ENCODE measurements at regions not wholly inside any gene's neighbourhood (a gene's known extent, or its start where the extent isn't known, plus 50 kb on each side); places are given as distances from the start of the nearest gene placed in this dataset.
"Not testable (repeated sequence)": the region's sequence is repeated elsewhere in the genome, so short reads cannot be mapped to it uniquely, and the experiment has no call there.

GRCh38 chr17:33551911-33552310, 258.8 kb upstream of the ASIC2 start:
- no peaks in the 10 kb centered on the region for H3K4me1 Mint-ChIP-seq (ENCODE audit: low read depth)
- H3K27ac Mint-ChIP-seq, result no peak overlapping the region
- H3K36me3 Mint-ChIP-seq (ENCODE audit: low read depth), result no peaks in the 10 kb centered on the region
- peaks cover 4% of the 10 kb centered on the region for H3K27me3 Mint-ChIP-seq
- no peak overlapping the region for H3K4me3 Mint-ChIP-seq
- H3K9me3 Mint-ChIP-seq, result no peaks in the 10 kb centered on the region
- intact Hi-C loops (cut with micrococcal nuclease), result no loop called here

DNA sequence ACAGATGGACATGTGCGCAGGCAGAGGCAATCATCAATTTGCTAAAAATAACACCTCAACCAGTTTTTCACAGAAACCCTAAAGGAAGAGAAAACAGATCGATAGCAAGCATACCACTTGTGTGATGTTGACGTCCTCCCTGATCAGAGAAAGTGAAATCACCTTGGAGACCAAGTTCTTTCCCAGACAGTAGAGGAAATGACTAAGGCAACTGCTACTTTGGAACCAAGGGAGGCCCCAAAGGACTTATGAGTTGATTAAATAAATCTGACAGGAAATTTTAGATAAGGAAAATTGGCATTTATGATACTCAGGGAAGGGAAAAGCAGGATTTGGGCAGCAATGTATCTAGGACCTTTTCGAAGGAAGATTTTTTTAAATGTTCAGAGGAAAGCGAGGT, 267.1 kb upstream of the ASIC2 start:
- Mint-ChIP-seq H3K27me3 (no peaks in the 10 kb centered on the region), H3K36me3 (ENCODE audit: low read depth) (no peaks in the 10 kb centered on the region), H3K9me3 (peaks cover 9% of the 10 kb centered on the region), H3K27ac (no peak overlapping the region), H3K4me1 (ENCODE audit: low read depth) (no peaks in the 10 kb centered on the region), H3K4me3 (no peak overlapping the region)
- intact Hi-C loops (cut with micrococcal nuclease), result no loop called here

DNA sequence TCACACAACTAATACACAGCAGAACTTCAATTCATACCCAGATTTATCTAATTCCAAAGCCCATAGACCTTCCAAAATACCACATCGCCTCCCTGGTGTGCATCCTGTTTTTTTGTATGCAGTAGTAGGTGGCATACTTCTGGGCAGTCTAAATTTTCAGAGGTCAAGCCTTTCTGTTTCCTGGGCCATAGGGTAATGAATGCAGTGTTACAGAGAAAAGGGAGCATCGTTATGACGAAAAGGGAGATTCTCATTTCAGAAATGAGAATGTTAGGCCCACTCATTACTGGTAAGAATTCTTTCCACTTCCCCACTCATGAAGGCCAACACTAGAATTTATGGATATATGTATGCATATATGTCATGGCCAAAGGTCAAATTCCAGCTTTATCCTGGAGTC, 267.8 kb upstream of the ASIC2 start:
- H3K9me3 Mint-ChIP-seq, result peaks cover 9% of the 10 kb centered on the region
- H3K4me1 Mint-ChIP-seq (ENCODE audit: low read depth), result no peaks in the 10 kb centered on the region
- no peak overlapping the region for H3K27ac Mint-ChIP-seq
- no peak overlapping the region for H3K4me3 Mint-ChIP-seq
- H3K27me3 Mint-ChIP-seq, result no peaks in the 10 kb centered on the region
- intact Hi-C loops (cut with micrococcal nuclease), result no loop called here
- no peaks in the 10 kb centered on the region for H3K36me3 Mint-ChIP-seq (ENCODE audit: low read depth)

DNA sequence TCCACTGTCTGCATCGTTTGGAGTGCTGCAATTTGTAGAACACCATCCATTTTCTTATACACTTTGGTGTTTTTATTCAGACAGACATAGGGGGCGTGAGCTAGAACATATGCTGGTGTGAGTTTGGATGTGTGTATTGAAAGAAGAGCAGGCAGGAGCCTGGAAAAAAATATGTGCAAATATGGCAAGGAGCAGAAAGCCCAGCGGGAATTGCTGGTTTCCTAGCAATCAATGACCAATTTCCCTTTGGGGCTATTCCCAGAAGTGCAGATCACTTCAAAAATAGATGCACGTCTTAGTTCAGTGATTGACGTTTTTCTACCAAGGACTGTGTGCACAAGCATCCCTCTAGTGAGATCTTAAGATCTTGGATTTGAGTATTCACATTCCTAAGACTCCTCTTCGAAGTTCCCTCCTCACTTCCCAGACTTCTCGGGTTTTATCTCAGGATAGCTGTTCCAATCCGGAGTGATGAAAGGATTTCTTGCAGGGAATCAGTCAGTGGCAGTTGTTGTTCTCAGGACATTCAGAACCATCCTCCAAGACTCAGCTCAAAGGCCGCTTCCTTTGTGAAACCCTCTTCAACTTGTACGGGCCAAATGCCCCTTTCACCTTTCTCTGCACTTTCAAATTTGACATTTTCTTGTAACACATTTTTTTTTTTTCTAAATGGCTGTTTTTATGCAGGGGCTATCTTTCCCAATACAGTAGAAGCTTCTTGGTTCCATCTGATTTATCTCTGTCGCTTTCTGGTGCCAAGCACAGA, 268.7 kb upstream of the ASIC2 start:
- no peaks in the 10 kb centered on the region for H3K27me3 Mint-ChIP-seq

GRCh38 chr17:33562792-33563191, 269.7 kb upstream of the ASIC2 start:
- H3K27ac Mint-ChIP-seq, result no peak overlapping the region
- no peaks in the 10 kb centered on the region for H3K27me3 Mint-ChIP-seq
- H3K36me3 Mint-ChIP-seq (ENCODE audit: low read depth), result no peaks in the 10 kb centered on the region
- intact Hi-C loops (cut with micrococcal nuclease), result no loop called here
- peaks cover 9% of the 10 kb centered on the region for H3K9me3 Mint-ChIP-seq
- H3K4me3 Mint-ChIP-seq, result no peak overlapping the region
- H3K4me1 Mint-ChIP-seq (ENCODE audit: low read depth), result no peaks in the 10 kb centered on the region

More for the DNA sequence above, 268.7 kb upstream of the ASIC2 start:
- H3K4me3 Mint-ChIP-seq, result no peak overlapping the region
- H3K9me3 Mint-ChIP-seq, result peaks cover 9% of the 10 kb centered on the region
- H3K36me3 Mint-ChIP-seq (ENCODE audit: low read depth), result no peaks in the 10 kb centered on the region
- no peak overlapping the region for H3K27ac Mint-ChIP-seq
- H3K4me1 Mint-ChIP-seq (ENCODE audit: low read depth), result no peaks in the 10 kb centered on the region
- intact Hi-C loops (cut with micrococcal nuclease), result no loop called here

DNA sequence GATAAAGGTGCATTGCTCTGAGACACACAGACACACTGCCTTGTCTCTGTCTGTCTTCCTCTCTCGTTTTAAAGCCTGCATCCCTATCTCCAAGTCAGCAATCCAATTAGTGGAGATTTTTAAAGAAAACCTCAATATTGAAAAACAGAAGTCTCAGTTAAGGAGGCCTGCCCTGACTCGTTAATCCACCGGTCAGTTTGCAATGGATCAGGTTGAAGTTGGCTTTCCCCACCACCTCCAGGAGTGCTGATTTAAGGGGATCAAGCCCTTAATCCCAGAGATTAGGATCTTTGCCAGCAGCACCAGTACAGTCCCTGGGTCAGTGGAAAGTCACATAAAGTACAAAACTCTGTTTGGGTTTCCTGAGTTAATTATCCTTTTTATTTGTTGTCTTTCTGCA, 271.1 kb upstream of the ASIC2 start:
- intact Hi-C loops (cut with micrococcal nuclease), result no loop called here
- Mint-ChIP-seq H3K4me3 (no peak overlapping the region), H3K9me3 (peaks cover 4% of the 10 kb centered on the region), H3K27me3 (no peaks in the 10 kb centered on the region), H3K36me3 (ENCODE audit: low read depth) (no peaks in the 10 kb centered on the region), H3K27ac (no peak overlapping the region), H3K4me1 (ENCODE audit: low read depth) (no peaks in the 10 kb centered on the region)

GRCh38 chr17:33567223-33567622, 274.1 kb upstream of the ASIC2 start:
- Mint-ChIP-seq H3K36me3 (ENCODE audit: low read depth) (no peaks in the 10 kb centered on the region), H3K27me3 (no peaks in the 10 kb centered on the region), H3K4me3 (no peak overlapping the region), H3K9me3 (no peaks in the 10 kb centered on the region), H3K27ac (no peak overlapping the region), H3K4me1 (ENCODE audit: low read depth) (no peaks in the 10 kb centered on the region)
- intact Hi-C loops (cut with micrococcal nuclease), result no loop called here

DNA sequence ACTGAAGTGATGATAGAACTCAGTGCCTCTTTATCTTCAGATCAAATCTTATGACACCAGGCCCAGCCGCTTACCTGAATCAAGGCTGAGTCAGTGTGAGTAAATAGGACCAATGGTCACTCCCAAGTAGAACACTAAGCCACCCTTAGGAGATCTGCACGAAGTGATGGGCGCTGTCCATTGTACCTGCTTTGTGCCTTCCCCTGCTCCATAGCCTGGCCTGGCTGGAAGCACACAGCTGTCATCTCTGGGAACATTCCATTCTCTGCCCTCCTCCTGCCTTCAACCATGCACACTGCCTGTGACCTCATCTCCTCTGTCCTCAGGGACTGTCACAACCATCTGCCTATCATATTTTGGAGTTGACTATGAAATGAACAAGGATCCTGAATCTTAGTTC, 279.5 kb upstream of the ASIC2 start:
- no peak overlapping the region for H3K27ac Mint-ChIP-seq
- no peak overlapping the region for H3K4me3 Mint-ChIP-seq
- no peaks in the 10 kb centered on the region for H3K4me1 Mint-ChIP-seq (ENCODE audit: low read depth)
- intact Hi-C loops (cut with micrococcal nuclease), result no loop called here
- H3K27me3 Mint-ChIP-seq, result no peaks in the 10 kb centered on the region
- H3K9me3 Mint-ChIP-seq, result no peaks in the 10 kb centered on the region
- no peaks in the 10 kb centered on the region for H3K36me3 Mint-ChIP-seq (ENCODE audit: low read depth)

DNA sequence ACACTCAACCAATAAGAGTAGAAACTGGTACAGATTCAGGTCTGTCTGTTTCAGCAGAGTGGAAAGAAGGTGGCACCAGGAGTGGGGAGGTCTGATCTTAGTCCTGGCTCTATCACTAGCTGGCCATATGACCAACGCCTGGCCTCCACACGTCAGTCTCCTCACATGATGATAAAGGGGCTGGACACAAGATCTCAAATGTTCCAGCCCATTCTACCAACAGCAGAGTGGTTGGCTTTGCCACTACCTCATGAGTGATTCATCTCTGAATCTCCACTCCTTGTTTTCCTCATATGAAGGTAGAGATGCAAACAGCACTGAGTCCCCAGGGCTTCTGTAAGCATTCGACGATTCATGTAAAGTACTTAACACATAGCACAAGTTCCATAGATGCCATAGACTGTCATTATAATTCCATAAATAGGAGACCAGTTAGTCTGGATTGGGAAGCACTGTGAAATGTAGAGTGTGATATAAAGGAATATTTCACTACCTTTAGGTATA, 281.9 kb upstream of the ASIC2 start:
- H3K36me3 Mint-ChIP-seq (ENCODE audit: low read depth), result no peaks in the 10 kb centered on the region
- no peak overlapping the region for H3K4me3 Mint-ChIP-seq
- H3K27ac Mint-ChIP-seq, result no peak overlapping the region
- H3K4me1 Mint-ChIP-seq (ENCODE audit: low read depth), result no peaks in the 10 kb centered on the region
- intact Hi-C loops (cut with micrococcal nuclease), result no loop called here
- H3K9me3 Mint-ChIP-seq, result peaks cover 3% of the 10 kb centered on the region
- no peaks in the 10 kb centered on the region for H3K27me3 Mint-ChIP-seq

DNA sequence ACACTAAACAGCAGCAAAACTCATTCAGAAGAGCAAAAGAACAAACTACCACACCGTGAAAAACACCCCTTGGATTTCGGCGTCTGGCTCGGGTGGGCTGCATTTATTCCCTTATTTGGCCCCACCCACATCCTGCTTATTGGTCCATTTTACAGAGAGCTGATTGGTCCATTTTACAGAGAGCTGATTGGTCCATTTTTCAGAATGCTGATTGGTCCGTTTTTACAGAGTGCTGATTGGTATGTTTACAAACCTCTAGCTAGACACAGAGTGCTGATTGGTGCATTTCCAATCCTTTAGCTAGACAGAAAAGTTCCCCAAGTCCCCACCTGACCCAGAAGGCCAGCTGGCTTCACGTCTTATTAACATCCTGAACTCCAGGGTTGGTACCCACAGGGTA, 286.6 kb upstream of the ASIC2 start:
- H3K4me3 Mint-ChIP-seq; intact Hi-C loops (cut with micrococcal nuclease); H3K27me3 Mint-ChIP-seq; H3K36me3 Mint-ChIP-seq (ENCODE audit: low read depth); H3K4me1 Mint-ChIP-seq (ENCODE audit: low read depth); H3K27ac Mint-ChIP-seq; H3K9me3 Mint-ChIP-seq: not testable (repeated sequence)

DNA sequence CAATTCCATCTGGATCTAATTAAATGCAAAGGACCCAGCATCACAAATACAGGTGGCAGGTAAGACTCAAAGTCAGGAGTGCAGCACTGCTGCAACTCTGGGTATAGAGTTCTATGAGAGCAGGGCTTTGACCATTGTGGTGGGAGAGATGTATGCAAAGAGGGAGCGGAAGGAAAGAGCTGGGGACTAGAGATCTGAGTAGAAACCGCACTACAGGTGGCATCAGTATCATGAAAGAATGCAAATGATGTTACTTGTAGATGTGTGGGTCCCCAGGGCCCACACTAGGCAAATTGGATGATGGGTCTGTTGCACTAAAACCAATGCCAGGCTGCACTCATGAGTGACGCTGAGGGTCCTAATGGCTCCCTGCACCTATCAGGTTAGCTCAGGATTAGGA, 287.1 kb upstream of the ASIC2 start:
- intact Hi-C loops (cut with micrococcal nuclease), result no loop called here
- Mint-ChIP-seq H3K27ac (no peak overlapping the region), H3K36me3 (ENCODE audit: low read depth) (no peaks in the 10 kb centered on the region), H3K4me1 (ENCODE audit: low read depth) (no peaks in the 10 kb centered on the region), H3K4me3 (no peak overlapping the region), H3K9me3 (peaks cover 6% of the 10 kb centered on the region), H3K27me3 (peaks cover 3% of the 10 kb centered on the region)

DNA sequence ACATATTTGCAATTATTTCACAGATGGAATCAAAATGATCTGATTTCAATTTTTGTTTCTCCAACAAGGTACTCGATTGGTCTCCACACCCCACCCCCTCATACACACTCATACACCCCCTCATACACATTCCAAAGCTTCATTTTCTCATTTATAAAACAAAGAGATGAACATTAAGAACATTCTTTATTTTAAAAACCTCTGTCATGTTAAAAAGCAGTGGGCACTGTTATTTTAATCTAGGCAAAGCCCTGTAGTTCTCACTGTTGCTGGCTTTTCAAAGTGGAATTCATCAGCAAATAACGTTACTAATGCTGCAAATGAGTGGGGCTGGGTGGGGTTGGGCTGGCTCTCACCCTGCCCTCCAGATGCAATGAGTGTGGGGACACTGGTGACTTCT, 289.6 kb upstream of the ASIC2 start:
- H3K4me1 Mint-ChIP-seq (ENCODE audit: low read depth), result no peaks in the 10 kb centered on the region
- H3K27me3 Mint-ChIP-seq, result peaks cover 5% of the 10 kb centered on the region
- intact Hi-C loops (cut with micrococcal nuclease), result no loop called here
- no peaks in the 10 kb centered on the region for H3K36me3 Mint-ChIP-seq (ENCODE audit: low read depth)
- no peak overlapping the region for H3K27ac Mint-ChIP-seq
- H3K4me3 Mint-ChIP-seq, result no peak overlapping the region
- H3K9me3 Mint-ChIP-seq, result peaks cover 6% of the 10 kb centered on the region

GRCh38 chr17:33583518-33584417, 290.7 kb upstream of the ASIC2 start:
- Mint-ChIP-seq H3K4me1 (ENCODE audit: low read depth) (no peaks in the 10 kb centered on the region), H3K27ac (no peak overlapping the region), H3K27me3 (peaks cover 9% of the 10 kb centered on the region), H3K9me3 (peaks cover 6% of the 10 kb centered on the region), H3K36me3 (ENCODE audit: low read depth) (no peaks in the 10 kb centered on the region), H3K4me3 (no peak overlapping the region)
- intact Hi-C loops (cut with micrococcal nuclease), result no loop called here

DNA sequence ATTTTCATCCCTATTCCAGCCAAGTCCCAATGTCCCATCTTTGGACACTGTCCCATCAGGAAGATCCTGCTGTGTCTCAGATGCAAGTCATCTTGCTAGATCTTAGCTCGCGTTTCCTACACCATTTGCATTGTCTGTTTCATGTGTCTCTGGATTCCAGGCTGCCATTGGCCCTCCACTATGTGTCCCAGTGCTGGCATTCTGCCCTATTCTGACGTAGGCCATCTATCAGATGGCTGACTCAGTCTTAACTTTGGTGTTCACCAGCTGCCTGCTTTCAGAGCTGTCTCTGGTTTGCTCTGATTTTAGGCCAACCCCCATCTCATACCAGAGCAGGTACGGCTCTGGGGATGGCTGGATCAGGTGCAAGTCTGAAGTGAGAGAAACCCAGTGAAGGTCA, 300.9 kb upstream of the ASIC2 start:
- peaks cover 8% of the 10 kb centered on the region for H3K27me3 Mint-ChIP-seq
- intact Hi-C loops (cut with micrococcal nuclease), result no loop called here
- no peaks in the 10 kb centered on the region for H3K9me3 Mint-ChIP-seq
- no peaks in the 10 kb centered on the region for H3K36me3 Mint-ChIP-seq (ENCODE audit: low read depth)
- H3K4me3 Mint-ChIP-seq, result no peak overlapping the region
- no peak overlapping the region for H3K27ac Mint-ChIP-seq
- no peaks in the 10 kb centered on the region for H3K4me1 Mint-ChIP-seq (ENCODE audit: low read depth)

Measured in dendritic cell treated with granulocyte-macrophage colony-stimulating factor and Interleukin-4, amounts not matched to agents 40 ng/mL and 50 ng/mL, for 4 days (primary cell).